BJ (cell line): ENCODE measurements at regions not wholly inside any gene's neighbourhood (a gene's known extent, or its start where the extent isn't known, plus 50 kb on each side); places are given as distances from the start of the nearest gene placed in this dataset.

Source experiments
- CTCF ChIA-PET: fragments of 350-600 bp; formaldehyde crosslinking; extraction: SDS; loops from one replicate; lab custom pipeline; 2021; ENCODE audit warnings: antibody characterized with exemption, inconsistent platforms; lab: Yijun Ruan, JAX
- POLR2A ChIA-PET: fragments of 300-600 bp; sonication (Branson Sonifier 250); formaldehyde crosslinking; extraction: SDS; loops from one replicate; lab custom pipeline; 2021; ENCODE audit warnings: antibody characterized with exemption; lab: Charles Lee
- DNase-seq: peaks from one replicate; pipeline ENCODE4 v3.0.0-alpha.2; 2011; ENCODE audit warnings: low read depth
- H3K27me3 ChIP-seq: 2 replicates; pipeline ENCODE4 v1.6.0; 2011; ENCODE audit warnings: low read length; ENCODE audit not compliant: control insufficient read depth, insufficient read depth
- H3K36me3 ChIP-seq: 2 replicates; pipeline ENCODE4 v1.5.1; 2011; ENCODE audit warnings: low read length; ENCODE audit not compliant: control insufficient read depth, insufficient read depth
- H3K4me3 ChIP-seq: 2 replicates; pipeline ENCODE4 v1.5.1; 2011; ENCODE audit warnings: low read depth, mild to moderate bottlenecking, control low read depth, low read length
- TF ChIP-seq, protein P1 (sequence below): IDR thresholded peaks from 2 replicates; pipeline ENCODE4 v1.5.1; 2011; ENCODE audit warnings: low read depth, mild to moderate bottlenecking, control low read depth, inconsistent platforms, low read length, moderate library complexity; ENCODE audit not compliant: insufficient read depth

DNA sequence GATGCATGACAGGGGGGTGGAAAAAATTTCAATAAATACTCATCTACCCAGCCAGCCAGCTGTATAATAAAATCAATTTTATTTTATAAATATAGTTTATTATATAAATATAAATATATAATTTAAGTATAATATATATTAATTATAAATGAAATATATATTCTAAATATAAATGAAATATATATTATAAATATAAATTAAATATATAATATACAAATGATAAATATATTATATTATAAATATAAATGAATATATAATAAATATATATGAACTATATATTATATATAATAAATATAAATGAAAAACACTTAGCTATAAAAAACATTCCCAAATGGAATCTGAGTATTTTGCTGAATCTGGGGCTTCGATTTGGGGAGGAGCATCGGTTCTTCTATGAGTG is 79.4 kb upstream of the CDCA7L start:
- Histone ChIP-seq H3K4me3 (no peak overlapping the region), H3K36me3 (no peaks in the 10 kb centered on the region), H3K27me3 (no peaks in the 10 kb centered on the region)
- TF ChIP-seq, protein P1, sequence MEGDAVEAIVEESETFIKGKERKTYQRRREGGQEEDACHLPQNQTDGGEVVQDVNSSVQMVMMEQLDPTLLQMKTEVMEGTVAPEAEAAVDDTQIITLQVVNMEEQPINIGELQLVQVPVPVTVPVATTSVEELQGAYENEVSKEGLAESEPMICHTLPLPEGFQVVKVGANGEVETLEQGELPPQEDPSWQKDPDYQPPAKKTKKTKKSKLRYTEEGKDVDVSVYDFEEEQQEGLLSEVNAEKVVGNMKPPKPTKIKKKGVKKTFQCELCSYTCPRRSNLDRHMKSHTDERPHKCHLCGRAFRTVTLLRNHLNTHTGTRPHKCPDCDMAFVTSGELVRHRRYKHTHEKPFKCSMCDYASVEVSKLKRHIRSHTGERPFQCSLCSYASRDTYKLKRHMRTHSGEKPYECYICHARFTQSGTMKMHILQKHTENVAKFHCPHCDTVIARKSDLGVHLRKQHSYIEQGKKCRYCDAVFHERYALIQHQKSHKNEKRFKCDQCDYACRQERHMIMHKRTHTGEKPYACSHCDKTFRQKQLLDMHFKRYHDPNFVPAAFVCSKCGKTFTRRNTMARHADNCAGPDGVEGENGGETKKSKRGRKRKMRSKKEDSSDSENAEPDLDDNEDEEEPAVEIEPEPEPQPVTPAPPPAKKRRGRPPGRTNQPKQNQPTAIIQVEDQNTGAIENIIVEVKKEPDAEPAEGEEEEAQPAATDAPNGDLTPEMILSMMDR = no peak
- CTCF ChIA-PET = interaction anchor here (1.1 to 1.5 kb wide), 3 partner anchors 11 to 518 kb away, joined by 3 read pairs; no protein-coding TSS in a partner anchor
- POLR2A ChIA-PET = interaction anchor here (0.6 kb wide), 1 partner anchor 12 kb away, joined by 4 read pairs; no protein-coding TSS in a partner anchor
- DNase-seq = no peak

- H3K4me3 ChIP-seq = no peak overlapping the region
- DNase-seq = no peak
- TF ChIP-seq, protein P1 = no peak
- no peaks in the 10 kb centered on the region for H3K27me3 ChIP-seq
- POLR2A ChIA-PET = no interaction called here
- CTCF ChIA-PET = no interaction called here
- H3K36me3 ChIP-seq = no peaks in the 10 kb centered on the region
Observed at GRCh38 chr7:22019931-22020330, 74.2 kb upstream of the CDCA7L start.

- ChIA-PET CTCF (interaction anchor here (0.6 to 1.0 kb wide), 2 partner anchors 14 to 27 kb away, joined by 3 read pairs; no protein-coding TSS in a partner anchor), POLR2A (no interaction called here)
- Histone ChIP-seq H3K4me3 (no peak overlapping the region), H3K36me3 (no peaks in the 10 kb centered on the region), H3K27me3 (no peaks in the 10 kb centered on the region)
- no peak for DNase-seq
- TF ChIP-seq, protein P1 = no peak
Observed at GRCh38 chr7:22016507-22016906, 70.8 kb upstream of the CDCA7L start.

DNA sequence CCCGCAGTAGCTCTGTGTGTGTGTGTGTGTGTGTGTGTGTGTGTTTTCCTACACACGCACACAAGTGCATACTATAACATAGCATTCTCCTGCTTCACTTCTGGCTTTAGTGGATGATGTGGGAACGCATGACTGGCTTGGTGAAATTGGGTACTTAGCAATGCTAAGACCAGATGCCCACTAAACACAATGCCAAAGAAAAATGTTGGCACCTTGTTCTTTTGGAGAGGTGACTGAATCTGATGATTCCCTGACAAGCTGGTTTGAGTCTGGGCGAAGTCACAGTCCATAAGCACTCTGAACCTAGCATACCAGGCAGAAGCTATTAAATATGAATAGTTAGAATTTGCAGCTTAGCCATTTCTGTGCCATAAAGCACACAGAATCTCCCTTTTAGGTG is 68.0 kb upstream of the CDCA7L start:
- TF ChIP-seq, protein P1 = no peak
- H3K4me3 ChIP-seq = no peak overlapping the region
- no peaks in the 10 kb centered on the region for H3K27me3 ChIP-seq
- DNase-seq = no peak
- no peaks in the 10 kb centered on the region for H3K36me3 ChIP-seq
- POLR2A ChIA-PET = no interaction called here
- CTCF ChIA-PET = no interaction called here

DNA sequence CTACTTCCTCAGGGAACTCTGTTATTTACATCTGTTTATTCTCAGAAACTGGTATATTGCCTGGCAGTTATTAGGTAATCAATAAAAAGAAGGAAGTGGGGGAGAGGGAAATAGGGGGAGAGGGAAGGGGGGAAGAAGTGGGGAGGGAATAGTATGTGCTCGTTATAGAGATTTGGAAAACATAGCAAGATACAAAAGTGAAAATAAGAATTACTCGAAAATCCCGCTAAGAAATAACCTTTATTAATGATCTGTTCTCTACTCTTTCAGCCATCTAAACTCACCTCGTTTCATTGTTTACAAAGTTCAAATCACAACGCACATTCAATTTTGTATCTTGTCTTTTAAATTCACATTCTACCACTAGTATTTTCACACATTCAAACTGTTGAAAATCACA is 63.0 kb upstream of the CDCA7L start:
- TF ChIP-seq, protein P1 = no peak
- POLR2A ChIA-PET = no interaction called here
- Histone ChIP-seq H3K4me3 (no peak overlapping the region), H3K36me3 (no peaks in the 10 kb centered on the region), H3K27me3 (no peaks in the 10 kb centered on the region)
- no peak for DNase-seq
- CTCF ChIA-PET = no interaction called here
